Stimulated activated CD4-positive, alpha-beta T cell treated with anti-CD3 and anti-CD28 coated beads, Interleukin-2, amount 100 ng/mL, for 48 hours (primary cell): ENCODE measurements at regions not wholly inside any gene's neighbourhood (a gene's known extent, or its start where the extent isn't known, plus 50 kb on each side); places are given as distances from the start of the nearest gene placed in this dataset.
"Not testable (repeated sequence)": the region's sequence is repeated elsewhere in the genome, so short reads cannot be mapped to it uniquely, and the experiment has no call there.

Source experiments
- DNase-seq, 2 donors: peaks; one replicate each; pipeline ENCODE4 v3.0.0-alpha.2; 2020

- DNase-seq: no peak
These were observed 810.4 kb downstream of the TRAM1L1 start for GRCh38 chr4:116275006-116275405.

- DNase-seq: no peak
These were observed 813.0 kb downstream of the TRAM1L1 start for GRCh38 chr4:116272336-116272735.

GRCh38 chr4:116260931-116261330 is 824.4 kb downstream of the TRAM1L1 start:
- not testable (repeated sequence) for DNase-seq

- no peak for DNase-seq
These were observed 840.6 kb downstream of the TRAM1L1 start for GRCh38 chr4:116244771-116245170.

GRCh38 chr4:116243431-116243830 is 841.9 kb downstream of the TRAM1L1 start:
- no peak for DNase-seq

- no peak for DNase-seq
These were observed 851.4 kb downstream of the TRAM1L1 start for GRCh38 chr4:116233971-116234370.

- DNase-seq: not testable (repeated sequence)
These were observed 853.4 kb downstream of the TRAM1L1 start for GRCh38 chr4:116231999-116232398.

- no peak for DNase-seq
These were observed 856.0 kb downstream of the TRAM1L1 start for GRCh38 chr4:116229420-116229819.

- DNase-seq: no peak
These were observed 862.2 kb downstream of the TRAM1L1 start for GRCh38 chr4:116223040-116223732.

GRCh38 chr4:116217781-116218180 is 867.6 kb downstream of the TRAM1L1 start:
- DNase-seq: no peak

- no peak for DNase-seq
These were observed 869.8 kb downstream of the TRAM1L1 start for GRCh38 chr4:116215622-116216021.

GRCh38 chr4:116202524-116202923 is 882.9 kb downstream of the TRAM1L1 start:
- DNase-seq: no peak

GRCh38 chr4:116197317-116197809 is 888.0 kb downstream of the TRAM1L1 start:
- DNase-seq: no peak

- no peak for DNase-seq
These were observed 902.1 kb downstream of the TRAM1L1 start for GRCh38 chr4:116183241-116183640.

- DNase-seq: no peak
These were observed 905.2 kb downstream of the TRAM1L1 start for GRCh38 chr4:116180157-116180601.

GRCh38 chr4:116151371-116151770 is 934.0 kb downstream of the TRAM1L1 start:
- DNase-seq: not testable (repeated sequence)

- DNase-seq: no peak
These were observed 935.2 kb downstream of the TRAM1L1 start for GRCh38 chr4:116150152-116150551.

- DNase-seq: no peak
These were observed 942.2 kb downstream of the TRAM1L1 start for GRCh38 chr4:116143198-116143597.

- DNase-seq: no peak
These were observed 952.4 kb downstream of the TRAM1L1 start for GRCh38 chr4:116132946-116133345.

- DNase-seq: no peak
These were observed 958.6 kb downstream of the TRAM1L1 start for GRCh38 chr4:116126794-116127193.

- DNase-seq: no peak
These were observed 963.3 kb downstream of the TRAM1L1 start for GRCh38 chr4:116122124-116122523.

GRCh38 chr4:116118221-116118620 is 967.2 kb downstream of the TRAM1L1 start:
- no peak for DNase-seq

- DNase-seq: not testable (repeated sequence)
These were observed 972.5 kb downstream of the TRAM1L1 start for GRCh38 chr4:116112861-116113260.

- DNase-seq: no peak
These were observed 974.7 kb downstream of the TRAM1L1 start for GRCh38 chr4:116110713-116111112.

GRCh38 chr4:116108606-116109005 is 976.8 kb downstream of the TRAM1L1 start:
- DNase-seq: no peak
